GM18520 (cell line): ENCODE measurements at regions not wholly inside any gene's neighbourhood (a gene's known extent, or its start where the extent isn't known, plus 50 kb on each side); places are given as distances from the start of the nearest gene placed in this dataset.

ENCODE experiments used
- ATAC-seq: cut with Tn5 transposase; IDR thresholded peaks from one replicate; pipeline ENCODE4 v1.9.1; 2021; ENCODE audit not compliant: unreplicated experiment

- no peak for ATAC-seq
Measured at GRCh38 chr3:178393824-178394223, 142.4 kb upstream of the KCNMB2 start.

GRCh38 chr3:178396318-178396717, 139.9 kb upstream of the KCNMB2 start:
- ATAC-seq = no peak

- ATAC-seq = no peak
Measured at GRCh38 chr3:178397202-178397601, 139.0 kb upstream of the KCNMB2 start.

GRCh38 chr3:178397836-178398235, 138.4 kb upstream of the KCNMB2 start:
- no peak for ATAC-seq

- no peak for ATAC-seq
Measured at GRCh38 chr3:178404961-178405360, 131.3 kb upstream of the KCNMB2 start.

GRCh38 chr3:178405531-178405930, 130.7 kb upstream of the KCNMB2 start:
- ATAC-seq = no peak

- no peak for ATAC-seq
Measured at GRCh38 chr3:178406206-178406605, 130.0 kb upstream of the KCNMB2 start.

GRCh38 chr3:178415384-178415783, 120.9 kb upstream of the KCNMB2 start:
- no peak for ATAC-seq

- no peak for ATAC-seq
Measured at GRCh38 chr3:178417736-178418135, 118.5 kb upstream of the KCNMB2 start.

- no peak for ATAC-seq
Measured at GRCh38 chr3:178419071-178419470, 117.2 kb upstream of the KCNMB2 start.

- no peak for ATAC-seq
Measured at GRCh38 chr3:178420033-178420432, 116.2 kb upstream of the KCNMB2 start.

- ATAC-seq = no peak
Measured at GRCh38 chr3:178421069-178421468, 115.2 kb upstream of the KCNMB2 start.

GRCh38 chr3:178422406-178422805, 113.8 kb upstream of the KCNMB2 start:
- no peak for ATAC-seq

- no peak for ATAC-seq
Measured at GRCh38 chr3:178428037-178428436, 108.2 kb upstream of the KCNMB2 start.

GRCh38 chr3:178434206-178434805, 101.9 kb upstream of the KCNMB2 start:
- ATAC-seq = no peak

GRCh38 chr3:178435575-178435974, 100.7 kb upstream of the KCNMB2 start:
- no peak for ATAC-seq

GRCh38 chr3:178436773-178437172, 99.5 kb upstream of the KCNMB2 start:
- ATAC-seq = no peak

- no peak for ATAC-seq
Measured at GRCh38 chr3:178437236-178437635, 99.0 kb upstream of the KCNMB2 start.

GRCh38 chr3:178439504-178439903, 96.7 kb upstream of the KCNMB2 start:
- no peak for ATAC-seq

GRCh38 chr3:178440043-178440442, 96.2 kb upstream of the KCNMB2 start:
- ATAC-seq = no peak

- ATAC-seq = no peak
Measured at GRCh38 chr3:178443634-178444033, 92.6 kb upstream of the KCNMB2 start.

- no peak for ATAC-seq
Measured at GRCh38 chr3:178445139-178445538, 91.1 kb upstream of the KCNMB2 start.

- no peak for ATAC-seq
Measured at GRCh38 chr3:178446059-178446458, 90.2 kb upstream of the KCNMB2 start.
